ENCODE measurements at regions not wholly inside any gene's neighbourhood (a gene's known extent, or its start where the extent isn't known, plus 50 kb on each side); places are given as distances from the start of the nearest gene placed in this dataset.

DNA sequence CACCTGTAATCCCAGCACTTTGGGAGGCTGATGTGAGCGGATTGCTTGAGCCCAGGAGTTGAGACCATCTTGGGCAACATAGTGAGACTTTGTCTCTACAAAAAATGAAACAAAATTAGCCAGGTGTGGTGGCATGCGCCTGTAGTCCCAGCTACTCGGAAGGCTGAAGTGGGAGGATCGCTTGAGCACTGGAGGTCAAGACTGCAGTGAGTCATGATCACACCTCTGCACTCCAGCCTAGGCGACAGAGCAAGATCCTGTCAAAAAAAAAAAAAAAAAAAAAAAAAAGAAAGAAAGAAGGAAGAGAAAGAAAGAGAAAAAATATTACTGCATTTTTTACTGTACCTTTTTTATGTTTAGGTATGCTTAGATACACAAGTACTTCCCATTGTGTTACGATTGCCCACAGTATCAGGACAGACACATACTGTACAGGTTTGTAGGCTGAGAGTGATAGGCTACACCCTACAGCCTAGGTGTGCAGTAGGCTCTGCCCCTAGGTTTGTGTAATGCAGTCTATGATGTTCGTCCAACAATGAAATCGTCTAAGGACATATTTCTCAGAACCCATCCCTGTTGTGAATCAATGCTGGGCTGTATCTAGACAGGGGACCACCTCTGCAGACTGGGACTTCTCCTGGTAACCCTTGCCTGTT is 160.4 kb upstream of the PWP1 start:
- TF ChIP-seq, protein P1, sequence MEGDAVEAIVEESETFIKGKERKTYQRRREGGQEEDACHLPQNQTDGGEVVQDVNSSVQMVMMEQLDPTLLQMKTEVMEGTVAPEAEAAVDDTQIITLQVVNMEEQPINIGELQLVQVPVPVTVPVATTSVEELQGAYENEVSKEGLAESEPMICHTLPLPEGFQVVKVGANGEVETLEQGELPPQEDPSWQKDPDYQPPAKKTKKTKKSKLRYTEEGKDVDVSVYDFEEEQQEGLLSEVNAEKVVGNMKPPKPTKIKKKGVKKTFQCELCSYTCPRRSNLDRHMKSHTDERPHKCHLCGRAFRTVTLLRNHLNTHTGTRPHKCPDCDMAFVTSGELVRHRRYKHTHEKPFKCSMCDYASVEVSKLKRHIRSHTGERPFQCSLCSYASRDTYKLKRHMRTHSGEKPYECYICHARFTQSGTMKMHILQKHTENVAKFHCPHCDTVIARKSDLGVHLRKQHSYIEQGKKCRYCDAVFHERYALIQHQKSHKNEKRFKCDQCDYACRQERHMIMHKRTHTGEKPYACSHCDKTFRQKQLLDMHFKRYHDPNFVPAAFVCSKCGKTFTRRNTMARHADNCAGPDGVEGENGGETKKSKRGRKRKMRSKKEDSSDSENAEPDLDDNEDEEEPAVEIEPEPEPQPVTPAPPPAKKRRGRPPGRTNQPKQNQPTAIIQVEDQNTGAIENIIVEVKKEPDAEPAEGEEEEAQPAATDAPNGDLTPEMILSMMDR (IDR thresholded peaks at IDR 0.05; ENCODE audit: low read length): no peak
- no peak for TF ChIP-seq EZH2 (IDR thresholded peaks at IDR 0.05; ENCODE audit: borderline replicate concordance, low read length)

All from OCI-LY1 (cell line).